ENCODE measurements at regions not wholly inside any gene's neighbourhood (a gene's known extent, or its start where the extent isn't known, plus 50 kb on each side); places are given as distances from the start of the nearest gene placed in this dataset.

- no peak for TF ChIP-seq MAX (IDR thresholded peaks at IDR 0.05; ENCODE audit: low read depth, low read length)
- no peak for TF ChIP-seq MYC (IDR thresholded peaks at IDR 0.05; ENCODE audit: low read depth, low read length)
- TF ChIP-seq CTCF (IDR thresholded peaks at IDR 0.05; ENCODE audit: low read depth, low read length), result no peak
- no peak for TF ChIP-seq POLR2A (IDR thresholded peaks at IDR 0.05; ENCODE audit: extremely low read depth, insufficient read length)
- DNase-seq (ENCODE audit: low read depth), result no peak
- no peak overlapping the region for H3K4me3 ChIP-seq (ENCODE audit: low read depth, low read length)
These were observed 54.7 kb upstream of the ARSJ start for GRCh38 chr4:114034189-114034588.

- TF ChIP-seq POLR2A (IDR thresholded peaks at IDR 0.05; ENCODE audit: extremely low read depth, insufficient read length) (no peak), MAX (IDR thresholded peaks at IDR 0.05; ENCODE audit: low read depth, low read length) (no peak), CTCF (IDR thresholded peaks at IDR 0.05; ENCODE audit: low read depth, low read length) (no peak)
- no peak overlapping the region for H3K4me3 ChIP-seq (ENCODE audit: low read depth, low read length)
- no peak for DNase-seq (ENCODE audit: low read depth)
These were observed 57.0 kb upstream of the ARSJ start for GRCh38 chr4:114036426-114036825.

GRCh38 chr4:114036864-114037263, 57.4 kb upstream of the ARSJ start:
- TF ChIP-seq MYC (IDR thresholded peaks at IDR 0.05; ENCODE audit: low read depth, low read length) (no peak), CTCF (IDR thresholded peaks at IDR 0.05; ENCODE audit: low read depth, low read length) (no peak), POLR2A (IDR thresholded peaks at IDR 0.05; ENCODE audit: extremely low read depth, insufficient read length) (no peak)
- DNase-seq (ENCODE audit: low read depth), result no peak
- no peak overlapping the region for H3K4me3 ChIP-seq (ENCODE audit: low read depth, low read length)

GRCh38 chr4:114037988-114038387, 58.5 kb upstream of the ARSJ start:
- H3K4me3 ChIP-seq (ENCODE audit: low read depth, low read length), result no peak overlapping the region
- DNase-seq (ENCODE audit: low read depth), result no peak
- TF ChIP-seq POLR2A (IDR thresholded peaks at IDR 0.05; ENCODE audit: extremely low read depth, insufficient read length) (no peak), MAX (IDR thresholded peaks at IDR 0.05; ENCODE audit: low read depth, low read length) (no peak)

GRCh38 chr4:114038762-114039387, 59.4 kb upstream of the ARSJ start:
- H3K4me3 ChIP-seq (ENCODE audit: low read depth, low read length), result no peak overlapping the region
- DNase-seq (ENCODE audit: low read depth), result no peak
- TF ChIP-seq POLR2A (IDR thresholded peaks at IDR 0.05; ENCODE audit: extremely low read depth, insufficient read length) (no peak), MYC (IDR thresholded peaks at IDR 0.05; ENCODE audit: low read depth, low read length) (no peak), MAX (IDR thresholded peaks at IDR 0.05; ENCODE audit: low read depth, low read length) (no peak), CTCF (IDR thresholded peaks at IDR 0.05; ENCODE audit: low read depth, low read length) (no peak)

- peak; percentile 3 for DNase-seq (ENCODE audit: low read depth)
- no peak for TF ChIP-seq POLR2A (IDR thresholded peaks at IDR 0.05; ENCODE audit: extremely low read depth, insufficient read length)
- no peak for TF ChIP-seq CTCF (IDR thresholded peaks at IDR 0.05; ENCODE audit: low read depth, low read length)
- TF ChIP-seq MYC (IDR thresholded peaks at IDR 0.05; ENCODE audit: low read depth, low read length), result no peak
- no peak for TF ChIP-seq MAX (IDR thresholded peaks at IDR 0.05; ENCODE audit: low read depth, low read length)
These were observed 61.1 kb upstream of the ARSJ start for GRCh38 chr4:114040319-114041116.

More at GRCh38 chr4:114040319-114041116, 61.1 kb upstream of the ARSJ start:
- no peak overlapping the region for H3K4me3 ChIP-seq (ENCODE audit: low read depth, low read length)
